ENCODE measurements at regions not wholly inside any gene's neighbourhood (a gene's known extent, or its start where the extent isn't known, plus 50 kb on each side); places are given as distances from the start of the nearest gene placed in this dataset.

DNA sequence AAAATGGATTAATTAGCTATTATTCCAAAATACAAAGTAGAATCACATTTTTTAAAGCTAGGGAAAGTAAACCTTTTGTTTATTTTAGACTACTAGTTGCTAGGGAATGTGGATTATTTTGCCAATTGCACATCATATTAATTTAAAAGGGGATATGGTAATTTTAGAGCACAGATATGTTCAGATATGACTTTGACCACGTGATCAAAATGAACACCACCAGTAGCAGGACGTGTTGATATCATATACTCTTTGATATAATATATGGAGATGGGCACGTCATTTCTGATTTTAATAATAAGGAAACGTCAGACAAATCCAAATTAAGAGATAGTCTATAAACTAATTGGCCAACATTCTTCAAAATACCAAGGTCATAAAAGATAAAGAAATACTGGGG lies 1188.3 kb upstream of the CNTN5 start:
- no peak overlapping the region for H3K4me3 ChIP-seq (ENCODE audit: low read depth, low read length)
- TF ChIP-seq, protein P1, sequence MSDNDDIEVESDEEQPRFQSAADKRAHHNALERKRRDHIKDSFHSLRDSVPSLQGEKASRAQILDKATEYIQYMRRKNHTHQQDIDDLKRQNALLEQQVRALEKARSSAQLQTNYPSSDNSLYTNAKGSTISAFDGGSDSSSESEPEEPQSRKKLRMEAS (IDR thresholded peaks at IDR 0.05; ENCODE audit: low read depth, low read length): no peak
- no peak for TF ChIP-seq POLR2A (IDR thresholded peaks at IDR 0.05; ENCODE audit: extremely low read depth, insufficient read length)
- TF ChIP-seq, protein P2, sequence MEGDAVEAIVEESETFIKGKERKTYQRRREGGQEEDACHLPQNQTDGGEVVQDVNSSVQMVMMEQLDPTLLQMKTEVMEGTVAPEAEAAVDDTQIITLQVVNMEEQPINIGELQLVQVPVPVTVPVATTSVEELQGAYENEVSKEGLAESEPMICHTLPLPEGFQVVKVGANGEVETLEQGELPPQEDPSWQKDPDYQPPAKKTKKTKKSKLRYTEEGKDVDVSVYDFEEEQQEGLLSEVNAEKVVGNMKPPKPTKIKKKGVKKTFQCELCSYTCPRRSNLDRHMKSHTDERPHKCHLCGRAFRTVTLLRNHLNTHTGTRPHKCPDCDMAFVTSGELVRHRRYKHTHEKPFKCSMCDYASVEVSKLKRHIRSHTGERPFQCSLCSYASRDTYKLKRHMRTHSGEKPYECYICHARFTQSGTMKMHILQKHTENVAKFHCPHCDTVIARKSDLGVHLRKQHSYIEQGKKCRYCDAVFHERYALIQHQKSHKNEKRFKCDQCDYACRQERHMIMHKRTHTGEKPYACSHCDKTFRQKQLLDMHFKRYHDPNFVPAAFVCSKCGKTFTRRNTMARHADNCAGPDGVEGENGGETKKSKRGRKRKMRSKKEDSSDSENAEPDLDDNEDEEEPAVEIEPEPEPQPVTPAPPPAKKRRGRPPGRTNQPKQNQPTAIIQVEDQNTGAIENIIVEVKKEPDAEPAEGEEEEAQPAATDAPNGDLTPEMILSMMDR (IDR thresholded peaks at IDR 0.05; ENCODE audit: low read depth, low read length): no peak
- DNase-seq (ENCODE audit: low read depth): no peak

DNA sequence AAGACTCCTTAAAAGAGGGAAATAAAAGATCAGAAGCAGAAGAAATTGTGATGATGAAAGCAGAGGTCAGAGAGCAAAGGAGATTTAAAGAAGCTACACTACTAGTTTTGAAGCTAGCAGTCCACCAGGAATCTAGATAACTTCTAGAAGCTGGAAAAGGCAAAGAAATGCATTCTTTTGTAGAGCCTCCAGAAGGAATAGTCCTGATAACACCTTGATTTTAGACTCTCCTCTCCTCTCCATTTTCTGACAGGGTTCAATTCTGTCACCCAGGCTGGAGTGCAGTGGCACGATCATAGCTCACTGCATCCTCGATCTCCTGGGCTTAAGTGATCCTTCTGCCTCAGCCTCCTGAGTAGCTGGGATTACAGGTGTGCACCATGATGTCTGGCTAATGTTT lies 1187.3 kb upstream of the CNTN5 start:
- no peak for DNase-seq (ENCODE audit: low read depth)
- H3K4me3 ChIP-seq (ENCODE audit: low read depth, low read length): no peak overlapping the region
- no peak for TF ChIP-seq POLR2A (IDR thresholded peaks at IDR 0.05; ENCODE audit: extremely low read depth, insufficient read length)
- TF ChIP-seq, protein P2 (IDR thresholded peaks at IDR 0.05; ENCODE audit: low read depth, low read length): no peak
- TF ChIP-seq, protein P1 (IDR thresholded peaks at IDR 0.05; ENCODE audit: low read depth, low read length): no peak
- TF ChIP-seq MYC (IDR thresholded peaks at IDR 0.05; ENCODE audit: low read depth, low read length): no peak

DNA sequence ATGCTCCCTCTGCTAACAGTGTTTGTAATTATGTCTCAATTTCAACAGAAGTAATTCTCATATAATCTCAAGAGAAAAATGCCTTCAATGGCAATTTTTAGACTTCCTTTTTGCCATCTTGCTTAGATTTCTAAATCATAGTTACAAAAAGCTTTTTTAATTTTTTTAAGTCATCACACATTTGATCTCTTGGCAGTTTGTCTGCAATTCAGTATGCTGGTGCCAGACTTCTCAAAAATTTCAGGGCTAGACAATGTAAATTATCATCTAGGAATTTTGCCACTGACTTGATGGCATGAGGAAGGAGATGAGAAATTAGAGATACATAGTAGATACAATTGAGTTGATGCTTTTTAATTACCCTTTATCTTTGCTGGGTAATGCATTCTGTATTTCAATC lies 1176.7 kb upstream of the CNTN5 start:
- H3K4me3 ChIP-seq (ENCODE audit: low read depth, low read length): no peak overlapping the region
- TF ChIP-seq MYC (IDR thresholded peaks at IDR 0.05; ENCODE audit: low read depth, low read length) (no peak), POLR2A (IDR thresholded peaks at IDR 0.05; ENCODE audit: extremely low read depth, insufficient read length) (no peak)
- TF ChIP-seq, protein P2 (IDR thresholded peaks at IDR 0.05; ENCODE audit: low read depth, low read length): no peak
- TF ChIP-seq, protein P1 (IDR thresholded peaks at IDR 0.05; ENCODE audit: low read depth, low read length): no peak
- DNase-seq (ENCODE audit: low read depth): no peak

DNA sequence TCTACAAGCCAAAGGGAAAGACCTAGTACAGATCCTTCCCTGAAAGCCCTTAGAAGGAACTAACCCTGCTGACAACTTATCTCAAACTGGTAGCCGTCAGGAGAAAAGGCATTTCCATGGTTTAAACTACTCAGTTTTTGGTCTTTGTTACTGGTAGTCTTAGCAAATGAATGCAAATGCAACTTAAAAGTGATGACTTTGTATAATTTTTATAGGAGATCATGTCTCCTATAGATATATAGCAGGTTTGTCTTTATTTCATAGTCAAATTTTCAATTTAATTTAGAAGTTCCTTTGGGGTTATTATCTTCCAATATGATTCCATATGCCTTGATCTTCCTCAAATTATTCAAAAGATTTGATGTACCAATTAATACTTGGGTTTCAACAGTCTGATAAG lies 1173.0 kb upstream of the CNTN5 start:
- no peak for DNase-seq (ENCODE audit: low read depth)
- H3K4me3 ChIP-seq (ENCODE audit: low read depth, low read length): no peak overlapping the region
- TF ChIP-seq, protein P1 (IDR thresholded peaks at IDR 0.05; ENCODE audit: low read depth, low read length): no peak
- no peak for TF ChIP-seq MYC (IDR thresholded peaks at IDR 0.05; ENCODE audit: low read depth, low read length)
- TF ChIP-seq, protein P2 (IDR thresholded peaks at IDR 0.05; ENCODE audit: low read depth, low read length): no peak
- TF ChIP-seq POLR2A (IDR thresholded peaks at IDR 0.05; ENCODE audit: extremely low read depth, insufficient read length): no peak

DNA sequence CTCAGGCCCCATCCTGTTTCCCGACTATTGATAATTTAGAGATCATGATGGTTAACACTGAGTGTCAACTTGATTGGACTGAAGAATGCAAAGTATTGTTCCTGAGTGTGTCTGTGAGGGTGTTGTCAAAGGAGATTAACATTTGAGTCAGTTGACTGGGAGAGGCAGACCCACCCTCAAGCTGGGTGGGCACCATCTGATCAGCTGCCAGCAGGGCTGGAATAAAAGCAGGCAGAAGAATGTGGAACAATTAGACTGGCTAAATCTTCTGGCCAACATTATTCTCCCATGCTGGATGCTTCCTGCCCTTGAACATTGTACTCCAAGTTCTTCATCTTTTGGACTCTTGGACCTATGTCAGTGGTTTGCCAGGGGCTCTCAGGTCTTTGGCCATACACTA lies 1170.0 kb upstream of the CNTN5 start:
- DNase-seq (ENCODE audit: low read depth): no peak
- H3K4me3 ChIP-seq (ENCODE audit: low read depth, low read length): no peak overlapping the region
- TF ChIP-seq POLR2A (IDR thresholded peaks at IDR 0.05; ENCODE audit: extremely low read depth, insufficient read length) (no peak), MYC (IDR thresholded peaks at IDR 0.05; ENCODE audit: low read depth, low read length) (no peak)
- TF ChIP-seq, protein P1 (IDR thresholded peaks at IDR 0.05; ENCODE audit: low read depth, low read length): no peak
- TF ChIP-seq, protein P2 (IDR thresholded peaks at IDR 0.05; ENCODE audit: low read depth, low read length): no peak

DNA sequence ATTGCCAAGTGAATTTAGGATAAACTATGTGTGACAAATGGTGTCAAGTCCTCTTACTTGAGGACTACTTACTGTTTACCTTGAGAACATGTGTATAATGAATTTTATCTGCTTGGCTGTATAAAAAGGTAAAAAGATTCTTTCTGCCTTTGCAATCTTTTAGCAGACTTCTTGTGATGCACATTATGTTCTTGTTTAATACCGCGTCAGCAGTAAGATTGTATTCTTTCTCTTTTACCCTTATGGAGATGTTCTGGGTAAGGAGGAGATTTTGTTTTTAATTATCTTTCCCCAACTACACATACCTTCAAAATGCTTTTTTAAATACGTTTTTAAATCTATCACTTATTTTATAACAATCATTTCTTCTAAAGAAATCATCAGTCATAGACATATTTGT lies 1166.4 kb upstream of the CNTN5 start:
- TF ChIP-seq POLR2A (IDR thresholded peaks at IDR 0.05; ENCODE audit: extremely low read depth, insufficient read length) (no peak), MYC (IDR thresholded peaks at IDR 0.05; ENCODE audit: low read depth, low read length) (no peak)
- TF ChIP-seq, protein P2 (IDR thresholded peaks at IDR 0.05; ENCODE audit: low read depth, low read length): no peak
- TF ChIP-seq, protein P1 (IDR thresholded peaks at IDR 0.05; ENCODE audit: low read depth, low read length): no peak
- DNase-seq (ENCODE audit: low read depth): no peak
- no peak overlapping the region for H3K4me3 ChIP-seq (ENCODE audit: low read depth, low read length)

All from NB4 (cell line).